HS-5 (cell line): ENCODE measurements at regions not wholly inside any gene's neighbourhood (a gene's known extent, or its start where the extent isn't known, plus 50 kb on each side); places are given as distances from the start of the nearest gene placed in this dataset.
A peak's percentile ranks its signal among the peaks of the same experiment; 100 is the strongest.
"Not testable (repeated sequence)": the region's sequence is repeated elsewhere in the genome, so short reads cannot be mapped to it uniquely, and the experiment has no call there.

Experiments
- DNase-seq: peaks from one replicate; pipeline ENCODE4 v3.0.0-alpha.2; 2012; ENCODE audit warnings: low read depth

GRCh38 chr18:40360558-40360957 is 1594.5 kb upstream of the PIK3C3 start:
- no peak for DNase-seq

- DNase-seq = no peak
Measured at GRCh38 chr18:40357536-40357935, 1597.5 kb upstream of the PIK3C3 start.

GRCh38 chr18:40356168-40356567 is 1598.9 kb upstream of the PIK3C3 start:
- no peak for DNase-seq

GRCh38 chr18:40355726-40356125 is 1599.3 kb upstream of the PIK3C3 start:
- DNase-seq = peak; percentile 58

GRCh38 chr18:40348196-40348595 is 1606.8 kb upstream of the PIK3C3 start:
- no peak for DNase-seq

- DNase-seq = no peak
Measured at GRCh38 chr18:40347261-40347660, 1607.8 kb upstream of the PIK3C3 start.

GRCh38 chr18:40346146-40346545 is 1608.9 kb upstream of the PIK3C3 start:
- DNase-seq = no peak

GRCh38 chr18:40341701-40342100 is 1613.3 kb upstream of the PIK3C3 start:
- DNase-seq = no peak

GRCh38 chr18:40338284-40338683 is 1616.8 kb upstream of the PIK3C3 start:
- DNase-seq = no peak

- no peak for DNase-seq
Measured at GRCh38 chr18:40326985-40327384, 1628.0 kb upstream of the PIK3C3 start.

GRCh38 chr18:40325988-40326387 is 1629.0 kb upstream of the PIK3C3 start:
- no peak for DNase-seq

GRCh38 chr18:40314199-40314598 is 1640.8 kb upstream of the PIK3C3 start:
- DNase-seq = no peak

GRCh38 chr18:40313030-40313642 is 1641.9 kb upstream of the PIK3C3 start:
- no peak for DNase-seq

- no peak for DNase-seq
Measured at GRCh38 chr18:40307627-40308026, 1647.4 kb upstream of the PIK3C3 start.

- no peak for DNase-seq
Measured at GRCh38 chr18:40296717-40297413, 1658.2 kb upstream of the PIK3C3 start.

- DNase-seq = no peak
Measured at GRCh38 chr18:40292985-40293710, 1661.9 kb upstream of the PIK3C3 start.

GRCh38 chr18:40283560-40283959 is 1671.5 kb upstream of the PIK3C3 start:
- no peak for DNase-seq

GRCh38 chr18:40281356-40281755 is 1673.7 kb upstream of the PIK3C3 start:
- not testable (repeated sequence) for DNase-seq

- no peak for DNase-seq
Measured at GRCh38 chr18:40274618-40275196, 1680.3 kb upstream of the PIK3C3 start.

- no peak for DNase-seq
Measured at GRCh38 chr18:40272630-40273231, 1682.3 kb upstream of the PIK3C3 start.

- DNase-seq = no peak
Measured at GRCh38 chr18:40259115-40259835, 1695.8 kb upstream of the PIK3C3 start.

GRCh38 chr18:40258311-40258710 is 1696.7 kb upstream of the PIK3C3 start:
- DNase-seq = no peak
